ENCODE measurements at regions not wholly inside any gene's neighbourhood (a gene's known extent, or its start where the extent isn't known, plus 50 kb on each side); places are given as distances from the start of the nearest gene placed in this dataset.
A peak's percentile ranks its signal among the peaks of the same experiment; 100 is the strongest.

DNA sequence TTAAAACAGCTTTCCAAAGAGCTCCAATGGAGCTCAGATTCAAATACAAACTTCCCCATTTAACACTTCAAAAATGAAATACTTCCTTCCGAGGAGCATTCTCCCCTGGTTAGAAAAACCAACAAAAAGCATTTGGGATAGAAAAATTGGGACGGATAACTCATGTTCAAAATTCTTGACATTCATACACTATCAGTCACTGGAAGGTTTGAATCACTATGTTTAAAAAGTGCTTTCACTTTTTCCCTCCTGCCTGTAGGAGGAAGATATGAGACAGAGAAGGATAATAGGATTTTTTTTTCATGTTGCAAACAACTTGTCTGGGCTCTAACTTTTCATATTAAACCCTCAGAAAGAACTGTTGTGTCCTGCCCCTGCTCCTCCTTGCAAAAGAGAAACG lies 412.0 kb downstream of the ACTL7B start:
- TF ChIP-seq JUN (IDR thresholded peaks at IDR 0.05; ENCODE audit: borderline replicate concordance, insufficient read depth, insufficient read length, low read depth) (peak; percentile 71), POLR2A (IDR thresholded peaks at IDR 0.05; ENCODE audit: low read depth, low read length) (no peak), FOS (IDR thresholded peaks at IDR 0.05; ENCODE audit: borderline replicate concordance, insufficient read depth, low read length) (peak; percentile 39)
- peak overlapping the region; percentile 16 for H3K4me2 ChIP-seq (ENCODE audit: insufficient read depth, low read length)
- DNase-seq (ENCODE audit: low read depth, low spot score) (peak; percentile 66), FAIRE-seq (no peak)
- peaks cover 29% of the 10 kb centered on the region for H3K4me1 ChIP-seq (ENCODE audit: control insufficient read depth, extremely low read depth, insufficient read depth, low read length)
- H3K9me1 ChIP-seq (replicated peaks; ENCODE audit: control insufficient read depth, extremely low read depth, insufficient read depth, low read length) = no peaks in the 10 kb centered on the region
- no peaks in the 10 kb centered on the region for H3K79me2 ChIP-seq (ENCODE audit: control insufficient read depth, insufficient read depth, low read length)
- peak overlapping the region; percentile 40 for H2AFZ ChIP-seq (ENCODE audit: low read depth, low read length)
- ChIA-PET POLR2A (no interaction called here), CTCF (interaction anchor here (1.4 to 2.4 kb wide), 4 partner anchors 10 to 956 kb away, joined by 3 to 10 read pairs (median 6); no protein-coding TSS in a partner anchor)
- peak overlapping the region; percentile 46 for H3K27ac ChIP-seq (ENCODE audit: insufficient read depth, low read depth, low read length)
- dilution Hi-C loops (cut with MboI; ENCODE audit: extremely low pct_ligation_motif_present, low sequenced_read_pairs) (no loop called here), intact Hi-C loops (cut with micrococcal nuclease) (no loop called here)
- H3K4me3 ChIP-seq (replicated peaks in 1 of 3; ENCODE audit: insufficient read depth in 1 of 3, low read depth in 1 of 3, low read length in 3 of 3) = no peak overlapping the region
- H3K9ac ChIP-seq (replicated peaks; ENCODE audit: extremely low read depth, insufficient read depth, low read length) = no peak overlapping the region
- no peaks in the 10 kb centered on the region for H3K9me3 ChIP-seq (replicated peaks; ENCODE audit: control insufficient read depth, insufficient read depth, low read length)
- no peaks in the 10 kb centered on the region for H3K36me3 ChIP-seq (ENCODE audit: control insufficient read depth in 2 of 2, extremely low read depth in 1 of 2, insufficient read depth in 2 of 2, low read length in 2 of 2)
- no peaks in the 10 kb centered on the region for H3K27me3 ChIP-seq (ENCODE audit: control insufficient read depth in 2 of 2, insufficient read depth in 2 of 2, low read length in 2 of 2)
- no TSS peak for BruUV-seq (replicated peaks)
- H4K20me1 ChIP-seq (replicated peaks; ENCODE audit: control insufficient read depth, extremely low read depth, insufficient read depth, low read length) = no peaks in the 10 kb centered on the region

DNA sequence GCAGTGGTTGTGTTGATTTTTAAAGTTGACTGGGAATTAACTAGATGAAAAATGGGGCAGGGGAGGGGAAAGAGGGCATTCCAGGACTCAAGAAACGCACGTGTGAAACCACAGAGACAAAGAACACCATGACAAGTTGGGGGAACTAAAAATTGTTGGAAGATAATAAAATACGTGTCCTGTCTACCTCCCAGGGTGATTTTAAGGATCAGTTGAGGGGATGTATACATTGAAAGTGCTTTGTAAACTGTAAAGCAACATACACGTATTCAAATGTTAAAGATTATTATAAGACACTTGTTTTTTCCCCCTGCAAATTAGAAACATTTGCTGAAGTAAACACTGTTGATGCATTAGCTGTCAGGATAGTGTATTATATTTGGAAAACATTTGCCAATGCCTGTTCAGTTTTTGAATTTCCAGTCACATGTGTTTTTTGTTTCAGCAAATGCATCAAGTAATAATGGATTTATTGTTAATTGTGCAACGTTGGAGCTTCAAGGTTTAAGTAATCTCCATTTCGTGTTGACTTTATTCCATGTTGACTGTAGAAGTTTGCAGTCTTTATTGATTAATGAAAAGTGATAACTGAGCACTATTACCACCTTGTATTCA lies 412.7 kb downstream of the ACTL7B start:
- Histone ChIP-seq H3K4me2 (ENCODE audit: insufficient read depth, low read length) (peak overlapping the region; percentile 16), H2AFZ (ENCODE audit: low read depth, low read length) (peak overlapping the region; percentile 40), H3K27ac (ENCODE audit: insufficient read depth, low read depth, low read length) (peak overlapping the region; percentile 43), H3K9ac (replicated peaks; ENCODE audit: extremely low read depth, insufficient read depth, low read length) (no peak overlapping the region), H3K4me3 (replicated peaks in 1 of 3; ENCODE audit: insufficient read depth in 1 of 3, low read depth in 1 of 3, low read length in 3 of 3) (no peak overlapping the region), H3K79me2 (ENCODE audit: control insufficient read depth, insufficient read depth, low read length) (no peaks in the 10 kb centered on the region), H3K27me3 (ENCODE audit: control insufficient read depth in 2 of 2, insufficient read depth in 2 of 2, low read length in 2 of 2) (no peaks in the 10 kb centered on the region), H4K20me1 (replicated peaks; ENCODE audit: control insufficient read depth, extremely low read depth, insufficient read depth, low read length) (no peaks in the 10 kb centered on the region), H3K4me1 (ENCODE audit: control insufficient read depth, extremely low read depth, insufficient read depth, low read length) (peaks cover 29% of the 10 kb centered on the region), H3K9me3 (replicated peaks; ENCODE audit: control insufficient read depth, insufficient read depth, low read length) (no peaks in the 10 kb centered on the region), H3K36me3 (ENCODE audit: control insufficient read depth in 2 of 2, extremely low read depth in 1 of 2, insufficient read depth in 2 of 2, low read length in 2 of 2) (no peaks in the 10 kb centered on the region), H3K9me1 (replicated peaks; ENCODE audit: control insufficient read depth, extremely low read depth, insufficient read depth, low read length) (no peaks in the 10 kb centered on the region)
- no peak for DNase-seq (ENCODE audit: low read depth, low spot score)
- intact Hi-C loops (cut with micrococcal nuclease) = no loop called here
- CTCF ChIA-PET = interaction anchor here (1.4 to 2.4 kb wide), 3 partner anchors 10 to 37 kb away, joined by 3 to 10 read pairs (median 7); no protein-coding TSS in a partner anchor
- no TSS peak for BruUV-seq (replicated peaks)
- POLR2A ChIA-PET = interaction anchor here (0.6 kb wide), 1 partner anchor 8 kb away, joined by 3 read pairs; no protein-coding TSS in a partner anchor
- dilution Hi-C loops (cut with MboI; ENCODE audit: extremely low pct_ligation_motif_present, low sequenced_read_pairs) = no loop called here
- TF ChIP-seq POLR2A (IDR thresholded peaks at IDR 0.05; ENCODE audit: low read depth, low read length) (no peak), JUN (IDR thresholded peaks at IDR 0.05; ENCODE audit: borderline replicate concordance, insufficient read depth, insufficient read length, low read depth) (no peak), GATA2 (IDR thresholded peaks at IDR 0.05; ENCODE audit: insufficient read depth, insufficient read length, low read depth, low read length) (no peak), FOS (IDR thresholded peaks at IDR 0.05; ENCODE audit: borderline replicate concordance, insufficient read depth, low read length) (no peak), MYC (IDR thresholded peaks at IDR 0.05; ENCODE audit: low read depth, low read length) (no peak), EZH2 (IDR thresholded peaks at IDR 0.05; ENCODE audit: borderline replicate concordance, low read depth, low read length, severe bottlenecking) (no peak), POLR2AphosphoS5 (IDR thresholded peaks at IDR 0.05; ENCODE audit: insufficient read depth, low read depth, low read length) (no peak)
- TF ChIP-seq, protein P1, sequence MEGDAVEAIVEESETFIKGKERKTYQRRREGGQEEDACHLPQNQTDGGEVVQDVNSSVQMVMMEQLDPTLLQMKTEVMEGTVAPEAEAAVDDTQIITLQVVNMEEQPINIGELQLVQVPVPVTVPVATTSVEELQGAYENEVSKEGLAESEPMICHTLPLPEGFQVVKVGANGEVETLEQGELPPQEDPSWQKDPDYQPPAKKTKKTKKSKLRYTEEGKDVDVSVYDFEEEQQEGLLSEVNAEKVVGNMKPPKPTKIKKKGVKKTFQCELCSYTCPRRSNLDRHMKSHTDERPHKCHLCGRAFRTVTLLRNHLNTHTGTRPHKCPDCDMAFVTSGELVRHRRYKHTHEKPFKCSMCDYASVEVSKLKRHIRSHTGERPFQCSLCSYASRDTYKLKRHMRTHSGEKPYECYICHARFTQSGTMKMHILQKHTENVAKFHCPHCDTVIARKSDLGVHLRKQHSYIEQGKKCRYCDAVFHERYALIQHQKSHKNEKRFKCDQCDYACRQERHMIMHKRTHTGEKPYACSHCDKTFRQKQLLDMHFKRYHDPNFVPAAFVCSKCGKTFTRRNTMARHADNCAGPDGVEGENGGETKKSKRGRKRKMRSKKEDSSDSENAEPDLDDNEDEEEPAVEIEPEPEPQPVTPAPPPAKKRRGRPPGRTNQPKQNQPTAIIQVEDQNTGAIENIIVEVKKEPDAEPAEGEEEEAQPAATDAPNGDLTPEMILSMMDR (IDR thresholded peaks at IDR 0.05; ENCODE audit: extremely low read depth in 1 of 2, insufficient read depth in 1 of 2, low read depth in 1 of 2, low read length in 2 of 2) = no peak
- TF ChIP-seq, protein P2, sequence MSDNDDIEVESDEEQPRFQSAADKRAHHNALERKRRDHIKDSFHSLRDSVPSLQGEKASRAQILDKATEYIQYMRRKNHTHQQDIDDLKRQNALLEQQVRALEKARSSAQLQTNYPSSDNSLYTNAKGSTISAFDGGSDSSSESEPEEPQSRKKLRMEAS (IDR thresholded peaks at IDR 0.05; ENCODE audit: insufficient read depth, insufficient read length) = no peak
- FAIRE-seq = no peak

Measured in endothelial cell of umbilical vein (primary cell).